ENCODE measurements at regions not wholly inside any gene's neighbourhood (a gene's known extent, or its start where the extent isn't known, plus 50 kb on each side); places are given as distances from the start of the nearest gene placed in this dataset.

DNA sequence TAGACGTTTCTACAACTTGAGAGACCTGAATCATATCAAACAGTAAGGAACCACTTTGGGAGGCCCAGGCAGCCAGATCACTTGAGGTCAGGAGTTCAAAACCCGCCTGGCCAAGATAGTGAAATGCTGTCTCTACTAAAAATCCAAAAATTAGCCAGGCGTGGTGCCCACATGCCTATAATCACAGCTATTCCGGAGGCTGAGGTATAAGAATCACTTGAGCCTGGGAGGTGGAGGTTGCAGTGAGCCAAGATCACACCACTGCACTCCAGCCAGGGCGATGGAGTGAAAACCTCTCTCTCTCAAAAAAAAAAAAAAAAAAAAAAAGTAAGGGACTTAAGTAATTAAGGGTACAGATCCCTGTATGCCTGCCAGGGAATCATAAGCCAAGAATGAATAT, 103.4 kb upstream of the NUDT7 start:
- no peaks in the 10 kb centered on the region for H3K36me3 ChIP-seq (replicated peaks)
- DNase-seq = no peak
- in situ Hi-C loops (cut with HindIII; ENCODE audit: low pct_ligation_motif_present, low sequenced_read_pairs) = no loop called here
- TF ChIP-seq, protein P1, sequence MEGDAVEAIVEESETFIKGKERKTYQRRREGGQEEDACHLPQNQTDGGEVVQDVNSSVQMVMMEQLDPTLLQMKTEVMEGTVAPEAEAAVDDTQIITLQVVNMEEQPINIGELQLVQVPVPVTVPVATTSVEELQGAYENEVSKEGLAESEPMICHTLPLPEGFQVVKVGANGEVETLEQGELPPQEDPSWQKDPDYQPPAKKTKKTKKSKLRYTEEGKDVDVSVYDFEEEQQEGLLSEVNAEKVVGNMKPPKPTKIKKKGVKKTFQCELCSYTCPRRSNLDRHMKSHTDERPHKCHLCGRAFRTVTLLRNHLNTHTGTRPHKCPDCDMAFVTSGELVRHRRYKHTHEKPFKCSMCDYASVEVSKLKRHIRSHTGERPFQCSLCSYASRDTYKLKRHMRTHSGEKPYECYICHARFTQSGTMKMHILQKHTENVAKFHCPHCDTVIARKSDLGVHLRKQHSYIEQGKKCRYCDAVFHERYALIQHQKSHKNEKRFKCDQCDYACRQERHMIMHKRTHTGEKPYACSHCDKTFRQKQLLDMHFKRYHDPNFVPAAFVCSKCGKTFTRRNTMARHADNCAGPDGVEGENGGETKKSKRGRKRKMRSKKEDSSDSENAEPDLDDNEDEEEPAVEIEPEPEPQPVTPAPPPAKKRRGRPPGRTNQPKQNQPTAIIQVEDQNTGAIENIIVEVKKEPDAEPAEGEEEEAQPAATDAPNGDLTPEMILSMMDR (IDR thresholded peaks at IDR 0.05; ENCODE audit: low read depth, low read length, missing control alignments) = no peak
- H3K27ac ChIP-seq = no peak overlapping the region
- H3K27me3 ChIP-seq (replicated peaks) = no peaks in the 10 kb centered on the region
- no peak overlapping the region for H3K4me3 ChIP-seq (ENCODE audit: low read depth, low read length)

DNA sequence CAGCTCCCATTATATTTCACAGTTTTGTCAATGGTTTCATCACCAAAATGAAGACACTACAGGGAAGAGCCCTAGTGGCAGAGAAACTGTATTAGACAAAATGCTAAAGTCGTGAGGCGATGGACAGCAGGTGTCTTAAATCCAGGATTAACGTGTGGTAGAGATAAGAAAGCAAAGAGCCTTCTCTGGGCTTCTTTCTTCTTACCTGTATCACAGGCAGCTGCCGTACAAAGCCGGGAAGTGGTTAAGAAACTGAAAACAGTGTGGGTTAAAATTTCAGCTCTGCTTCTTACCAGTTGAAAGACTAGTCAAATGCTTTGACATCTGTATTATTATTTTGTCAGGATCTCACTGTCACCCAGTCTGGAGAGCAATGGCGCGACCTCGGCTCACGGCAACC, 98.2 kb upstream of the NUDT7 start:
- TF ChIP-seq, protein P1 (IDR thresholded peaks at IDR 0.05; ENCODE audit: low read depth, low read length, missing control alignments) = no peak
- Histone ChIP-seq H3K4me3 (ENCODE audit: low read depth, low read length) (no peak overlapping the region), H3K27ac (no peak overlapping the region), H3K36me3 (replicated peaks) (no peaks in the 10 kb centered on the region), H3K27me3 (replicated peaks) (no peaks in the 10 kb centered on the region)
- DNase-seq = no peak
- in situ Hi-C loops (cut with HindIII; ENCODE audit: low pct_ligation_motif_present, low sequenced_read_pairs) = no loop called here

DNA sequence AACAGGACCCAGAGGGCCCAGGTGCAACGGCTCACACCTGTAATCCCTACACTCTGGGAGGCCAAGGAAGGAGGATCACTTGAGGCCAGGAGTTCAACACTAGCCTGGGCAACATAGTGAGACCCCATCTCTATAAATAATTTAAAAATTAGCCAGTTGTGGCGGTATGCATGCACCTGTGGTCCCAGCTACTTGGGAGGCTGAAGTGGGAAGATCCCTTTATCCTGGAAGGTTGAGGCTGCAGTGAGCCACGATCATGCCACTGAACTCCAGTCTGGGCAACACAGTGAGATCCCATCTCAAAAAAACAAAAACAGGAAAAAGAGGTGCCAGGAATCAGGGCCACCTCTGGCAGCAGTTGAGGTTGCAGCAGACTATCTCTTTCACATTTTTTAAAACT, 85.7 kb upstream of the NUDT7 start:
- in situ Hi-C loops (cut with HindIII; ENCODE audit: low pct_ligation_motif_present, low sequenced_read_pairs) = no loop called here
- Histone ChIP-seq H3K36me3 (replicated peaks) (no peaks in the 10 kb centered on the region), H3K27me3 (replicated peaks) (no peaks in the 10 kb centered on the region), H3K4me3 (ENCODE audit: low read depth, low read length) (no peak overlapping the region), H3K27ac (no peak overlapping the region)
- TF ChIP-seq, protein P1 (IDR thresholded peaks at IDR 0.05; ENCODE audit: low read depth, low read length, missing control alignments) = no peak
- DNase-seq = no peak

DNA sequence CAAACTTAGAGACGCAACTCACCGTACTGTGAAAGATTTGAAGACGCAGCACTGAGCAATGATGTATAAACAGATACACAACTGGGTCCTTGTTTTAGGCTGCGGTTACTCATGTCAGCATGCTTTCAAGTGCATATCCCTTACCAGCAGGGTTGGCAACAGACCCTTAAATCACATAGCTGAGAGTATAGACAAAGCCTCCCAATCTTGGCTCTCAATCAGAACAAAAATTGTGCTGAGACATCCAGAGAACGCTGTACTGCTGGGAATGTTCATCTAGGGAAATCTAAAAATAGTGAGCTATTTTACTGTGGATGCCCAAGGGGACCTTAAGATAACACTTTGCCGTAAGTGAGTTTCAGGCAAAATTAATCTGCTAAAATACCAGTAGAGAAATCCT, 84.4 kb upstream of the NUDT7 start:
- no peak for DNase-seq
- no peaks in the 10 kb centered on the region for H3K27me3 ChIP-seq (replicated peaks)
- in situ Hi-C loops (cut with HindIII; ENCODE audit: low pct_ligation_motif_present, low sequenced_read_pairs) = no loop called here
- no peak overlapping the region for H3K27ac ChIP-seq
- H3K4me3 ChIP-seq (ENCODE audit: low read depth, low read length) = no peak overlapping the region
- no peaks in the 10 kb centered on the region for H3K36me3 ChIP-seq (replicated peaks)
- TF ChIP-seq, protein P1 (IDR thresholded peaks at IDR 0.05; ENCODE audit: low read depth, low read length, missing control alignments) = no peak

DNA sequence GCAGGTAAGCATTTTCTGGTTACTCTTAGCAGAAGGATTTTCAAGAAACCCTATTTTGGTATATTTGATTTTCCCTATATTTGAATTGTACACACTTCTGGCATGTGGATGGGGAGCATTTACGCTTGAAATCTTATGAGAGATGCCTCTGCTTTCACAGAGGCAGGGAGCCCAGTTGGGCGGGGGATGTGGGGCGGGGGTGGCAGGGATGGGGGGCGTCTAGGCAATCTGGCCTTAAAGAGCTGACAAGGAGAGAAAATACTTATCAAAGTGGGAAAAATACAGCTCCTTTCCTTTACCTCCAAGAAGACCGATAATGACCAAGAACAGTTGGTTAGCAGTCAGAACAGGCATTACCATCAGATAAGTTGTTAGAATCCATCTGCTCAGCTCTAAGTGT, 79.1 kb upstream of the NUDT7 start:
- H3K36me3 ChIP-seq (replicated peaks) = no peaks in the 10 kb centered on the region
- no peak for DNase-seq
- no peak overlapping the region for H3K27ac ChIP-seq
- no peaks in the 10 kb centered on the region for H3K27me3 ChIP-seq (replicated peaks)
- TF ChIP-seq, protein P1 (IDR thresholded peaks at IDR 0.05; ENCODE audit: low read depth, low read length, missing control alignments) = no peak
- in situ Hi-C loops (cut with HindIII; ENCODE audit: low pct_ligation_motif_present, low sequenced_read_pairs) = no loop called here
- no peak overlapping the region for H3K4me3 ChIP-seq (ENCODE audit: low read depth, low read length)

DNA sequence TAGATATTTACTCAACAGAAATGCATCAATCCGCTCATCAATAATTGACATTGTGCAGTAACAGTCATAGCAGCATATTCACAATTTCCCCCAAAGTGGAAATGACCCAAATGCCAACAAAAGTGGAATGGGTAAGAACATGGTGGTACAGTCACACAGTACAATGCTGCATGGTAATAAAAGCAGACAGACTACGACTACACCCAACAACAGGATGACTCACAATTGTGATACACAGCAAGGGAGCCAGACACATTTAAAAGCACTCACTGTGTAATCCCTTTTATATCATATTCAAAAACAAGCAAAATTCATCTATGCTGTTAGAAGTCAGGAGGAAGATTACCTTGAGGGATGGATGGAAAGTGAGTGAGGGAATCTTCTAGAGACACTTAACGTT, 76.5 kb upstream of the NUDT7 start:
- H3K27me3 ChIP-seq (replicated peaks) = no peaks in the 10 kb centered on the region
- peak; percentile 16 for DNase-seq
- H3K4me3 ChIP-seq (ENCODE audit: low read depth, low read length) = no peak overlapping the region
- TF ChIP-seq, protein P1 (IDR thresholded peaks at IDR 0.05; ENCODE audit: low read depth, low read length, missing control alignments) = no peak
- no peak overlapping the region for H3K27ac ChIP-seq
- in situ Hi-C loops (cut with HindIII; ENCODE audit: low pct_ligation_motif_present, low sequenced_read_pairs) = no loop called here
- H3K36me3 ChIP-seq (replicated peaks) = no peaks in the 10 kb centered on the region
